ENCODE measurements at regions not wholly inside any gene's neighbourhood (a gene's known extent, or its start where the extent isn't known, plus 50 kb on each side); places are given as distances from the start of the nearest gene placed in this dataset.

DNA sequence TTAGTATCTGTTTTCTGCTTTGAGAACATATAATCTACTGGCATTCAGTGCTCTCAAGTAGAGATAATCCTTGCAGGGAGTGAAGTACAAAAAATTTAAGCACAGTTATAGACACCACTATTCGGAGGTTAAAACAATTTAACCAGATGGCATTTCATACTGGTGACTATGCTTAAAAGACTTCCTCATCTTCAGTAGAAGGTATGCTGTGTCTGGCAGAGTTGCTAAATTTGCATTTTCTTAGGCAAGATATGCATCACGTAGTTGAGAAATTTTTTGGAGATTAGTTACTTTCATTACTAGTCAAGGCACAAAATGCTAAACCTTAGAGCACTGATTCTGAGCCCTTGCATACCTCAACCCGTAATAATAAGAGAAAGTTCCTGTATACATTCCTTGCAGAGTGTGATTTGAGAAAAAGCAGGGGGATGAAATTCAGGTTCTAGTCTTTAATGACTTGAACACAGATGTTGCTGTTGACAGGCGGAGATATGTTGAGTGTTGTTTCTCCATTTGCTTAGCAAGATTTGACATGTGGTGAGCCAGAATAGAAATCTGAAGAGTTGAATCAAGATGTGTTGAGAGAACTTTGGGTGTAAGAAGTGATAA is 70.8 kb upstream of the STARD4 start:
- no peak for DNase-seq (ENCODE audit: low read depth in 2 of 2)

DNA sequence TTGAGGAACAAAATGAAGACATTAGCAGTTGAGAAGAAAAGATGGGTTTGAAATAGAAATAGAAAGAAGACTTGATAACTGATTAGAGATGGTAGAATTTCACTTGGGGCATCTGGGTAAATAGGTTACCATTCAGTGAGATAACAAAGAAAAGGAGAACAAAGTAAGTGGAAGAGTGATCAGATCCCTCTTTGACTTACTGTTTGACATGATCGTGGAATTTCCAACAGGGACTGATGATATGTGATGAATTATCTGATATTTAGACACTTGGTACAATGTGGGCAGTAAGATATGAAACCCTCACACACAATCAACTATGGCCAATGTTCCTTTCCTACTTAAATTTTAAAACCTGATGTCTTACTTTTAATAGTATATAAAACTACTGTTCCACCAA is 70.1 kb upstream of the STARD4 start:
- no peak for DNase-seq (ENCODE audit: low read depth in 2 of 2)

DNA sequence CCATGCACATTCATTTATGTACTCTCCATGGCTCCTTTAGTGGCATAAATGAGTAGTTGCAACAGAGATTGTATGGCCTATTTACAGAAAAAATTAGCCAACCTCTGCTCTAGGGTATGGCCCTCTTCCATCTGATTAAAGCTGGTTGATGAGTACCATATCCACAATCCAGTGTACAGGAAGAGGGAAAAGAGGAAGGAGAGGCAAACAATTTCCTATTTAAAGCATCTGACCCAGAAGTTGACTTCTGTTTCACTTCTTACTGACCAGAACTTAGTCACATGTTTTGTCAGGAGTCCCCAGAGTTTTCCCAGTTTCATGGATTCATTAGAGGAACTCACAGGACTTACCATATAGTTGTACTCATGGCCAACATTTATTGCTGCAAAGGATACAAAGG is 68.6 kb upstream of the STARD4 start:
- no peak for DNase-seq (ENCODE audit: low read depth in 2 of 2)

DNA sequence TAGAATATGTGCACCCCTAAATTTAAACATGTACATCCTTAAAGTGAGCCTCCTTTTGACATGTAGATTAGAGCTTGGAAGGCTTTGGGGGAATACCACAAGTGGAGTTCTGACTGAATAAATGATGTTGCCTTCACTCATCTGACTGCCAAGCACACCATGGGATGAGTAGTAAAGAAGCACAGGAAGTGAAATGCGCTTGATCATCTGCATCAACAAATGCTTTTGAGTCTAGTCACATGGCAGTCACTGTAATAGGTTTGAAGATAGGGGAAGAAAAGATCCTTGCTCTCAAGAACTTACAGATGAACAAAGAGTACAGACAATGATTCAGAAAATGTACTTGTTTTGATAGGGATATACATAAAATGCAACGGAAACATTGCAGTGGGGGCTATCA is 62.0 kb upstream of the STARD4 start:
- no peak for DNase-seq (ENCODE audit: low read depth in 2 of 2)

DNA sequence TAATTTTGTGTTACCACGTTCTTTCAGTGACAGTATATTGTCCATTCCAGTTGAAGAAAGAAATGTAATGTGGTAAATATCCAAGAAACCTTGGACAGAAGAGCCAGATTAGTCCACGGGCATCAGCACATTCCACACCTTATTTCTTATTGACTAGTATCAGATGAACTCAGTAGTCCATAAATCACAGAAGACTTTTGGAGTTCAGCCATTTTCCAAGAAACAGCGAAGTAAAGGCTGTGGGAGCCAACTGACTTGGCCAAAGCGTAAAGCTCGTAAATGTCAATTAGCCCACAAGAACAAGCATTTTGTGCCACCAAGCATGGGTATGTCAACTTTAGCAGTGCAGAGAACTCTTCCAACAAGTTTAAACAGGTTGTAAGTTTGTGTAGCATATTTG is 60.2 kb upstream of the STARD4 start:
- DNase-seq (ENCODE audit: low read depth in 2 of 2): no peak

DNA sequence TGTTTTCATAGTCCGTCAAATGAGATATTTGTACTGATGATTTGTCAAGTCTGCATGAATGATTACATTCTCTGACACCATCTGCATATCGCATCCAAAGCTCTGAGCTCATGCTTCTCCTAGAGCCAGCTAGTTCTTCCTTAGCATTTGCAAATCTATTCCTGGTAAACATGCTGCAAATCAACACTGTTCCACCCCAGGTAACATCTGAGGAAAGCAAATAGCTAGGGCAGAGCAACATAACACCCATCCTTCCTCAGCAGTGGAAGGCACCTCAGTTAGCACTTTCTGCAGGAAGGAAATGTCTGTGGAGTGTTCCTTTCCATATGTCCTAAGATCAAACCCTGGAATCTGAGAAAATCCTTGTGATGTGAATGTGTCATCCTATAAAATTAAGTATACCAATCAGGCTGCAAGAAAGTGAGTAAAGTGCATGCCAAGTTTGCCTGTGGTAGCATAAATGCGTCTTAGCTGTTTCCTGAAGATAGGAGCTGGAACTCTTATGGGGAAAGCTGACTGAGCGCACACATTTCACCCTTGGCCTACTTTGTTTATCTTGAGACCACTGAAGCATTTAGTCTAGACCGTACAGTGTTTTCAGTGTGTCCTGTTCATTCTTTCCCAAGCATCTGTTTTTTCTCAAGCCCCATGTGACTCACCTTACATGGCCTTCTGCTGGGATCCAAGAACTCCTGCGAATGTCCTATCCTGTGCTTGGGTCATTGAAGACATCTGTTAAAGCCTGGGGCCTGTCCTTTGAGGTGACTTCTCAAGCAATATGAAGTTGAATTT is 50.9 kb upstream of the STARD4 start:
- DNase-seq (ENCODE audit: low read depth in 2 of 2): no peak

DNA sequence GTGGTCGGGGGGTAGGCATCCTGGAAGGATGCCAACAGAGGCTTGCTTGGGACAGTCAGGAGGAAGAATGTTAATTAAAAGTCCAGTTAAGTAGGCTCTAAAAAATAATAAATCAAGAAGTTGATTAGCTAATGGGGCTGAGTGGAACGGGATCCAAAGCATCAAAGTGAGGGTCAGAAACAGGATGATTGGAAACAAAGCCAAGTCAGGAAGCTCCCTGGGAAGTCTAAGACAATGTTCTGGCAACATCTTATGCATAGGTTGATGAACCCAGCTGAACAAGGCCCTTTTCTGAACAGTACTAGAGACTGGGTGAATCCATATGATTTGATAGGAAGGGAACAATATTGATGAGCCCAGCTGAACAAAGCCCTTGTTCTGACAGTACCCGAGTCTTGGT is 50.2 kb upstream of the STARD4 start:
- no peak for DNase-seq (ENCODE audit: low read depth in 2 of 2)

All from stimulated activated CD4-positive, alpha-beta T cell treated with anti-CD3 and anti-CD28 coated beads, Interleukin-4, amount 100 ng/mL, for 48 hours (primary cell).